SK-N-SH treated with all-trans-retinoic acid at 6 μM for 48 hours (cell line): ENCODE measurements at regions not wholly inside any gene's neighbourhood (a gene's known extent, or its start where the extent isn't known, plus 50 kb on each side); places are given as distances from the start of the nearest gene placed in this dataset.

Experiments used
- CSDC2 ChIP-seq: fragments of 250-450 bp; sonication (Bioruptor Pico); IDR thresholded peaks from 2 replicates; pipeline ENCODE4 v1.5.0; 2020; ENCODE audit warnings: mild to moderate bottlenecking, moderate library complexity
- POU6F1 ChIP-seq: fragments of 250-450 bp; sonication (Bioruptor Pico); IDR thresholded peaks from 2 replicates; pipeline ENCODE4 v1.8.0; 2021; ENCODE audit warnings: low read depth, mild to moderate bottlenecking, moderate library complexity, borderline replicate concordance
- TSHZ2 ChIP-seq: fragments of 250-450 bp; sonication (Bioruptor Pico); IDR thresholded peaks from 2 replicates; pipeline ENCODE4 v1.5.0; 2020; ENCODE audit warnings: mild to moderate bottlenecking, moderate library complexity
- TF ChIP-seq, protein P1 (sequence below): fragments of 250-450 bp; sonication (Bioruptor Pico); IDR thresholded peaks from 2 replicates; pipeline ENCODE4 v1.8.0; 2020; ENCODE audit warnings: mild to moderate bottlenecking, moderate library complexity, borderline replicate concordance

- no peak for TF ChIP-seq CSDC2
- no peak for TF ChIP-seq POU6F1
- TF ChIP-seq, protein P1, sequence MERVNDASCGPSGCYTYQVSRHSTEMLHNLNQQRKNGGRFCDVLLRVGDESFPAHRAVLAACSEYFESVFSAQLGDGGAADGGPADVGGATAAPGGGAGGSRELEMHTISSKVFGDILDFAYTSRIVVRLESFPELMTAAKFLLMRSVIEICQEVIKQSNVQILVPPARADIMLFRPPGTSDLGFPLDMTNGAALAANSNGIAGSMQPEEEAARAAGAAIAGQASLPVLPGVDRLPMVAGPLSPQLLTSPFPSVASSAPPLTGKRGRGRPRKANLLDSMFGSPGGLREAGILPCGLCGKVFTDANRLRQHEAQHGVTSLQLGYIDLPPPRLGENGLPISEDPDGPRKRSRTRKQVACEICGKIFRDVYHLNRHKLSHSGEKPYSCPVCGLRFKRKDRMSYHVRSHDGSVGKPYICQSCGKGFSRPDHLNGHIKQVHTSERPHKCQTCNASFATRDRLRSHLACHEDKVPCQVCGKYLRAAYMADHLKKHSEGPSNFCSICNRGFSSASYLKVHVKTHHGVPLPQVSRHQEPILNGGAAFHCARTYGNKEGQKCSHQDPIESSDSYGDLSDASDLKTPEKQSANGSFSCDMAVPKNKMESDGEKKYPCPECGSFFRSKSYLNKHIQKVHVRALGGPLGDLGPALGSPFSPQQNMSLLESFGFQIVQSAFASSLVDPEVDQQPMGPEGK: no peak
- TF ChIP-seq TSHZ2 (CRISPR knock-in tag): no peak
These were observed 186.4 kb downstream of the SPRY1 start for GRCh38 chr4:123583043-123583442.
